DMS53 treated with DMSO at 0.1 percent for 48 hours (cell line): ENCODE measurements at regions not wholly inside any gene's neighbourhood (a gene's known extent, or its start where the extent isn't known, plus 50 kb on each side); places are given as distances from the start of the nearest gene placed in this dataset.
"Not testable (repeated sequence)": the region's sequence is repeated elsewhere in the genome, so short reads cannot be mapped to it uniquely, and the experiment has no call there.

Experiments
- DNase-seq: peaks from one replicate; lab custom pipeline; 2025; ENCODE audit not compliant: unreplicated experiment; lab: John Stamatoyannopoulos, UW

DNA sequence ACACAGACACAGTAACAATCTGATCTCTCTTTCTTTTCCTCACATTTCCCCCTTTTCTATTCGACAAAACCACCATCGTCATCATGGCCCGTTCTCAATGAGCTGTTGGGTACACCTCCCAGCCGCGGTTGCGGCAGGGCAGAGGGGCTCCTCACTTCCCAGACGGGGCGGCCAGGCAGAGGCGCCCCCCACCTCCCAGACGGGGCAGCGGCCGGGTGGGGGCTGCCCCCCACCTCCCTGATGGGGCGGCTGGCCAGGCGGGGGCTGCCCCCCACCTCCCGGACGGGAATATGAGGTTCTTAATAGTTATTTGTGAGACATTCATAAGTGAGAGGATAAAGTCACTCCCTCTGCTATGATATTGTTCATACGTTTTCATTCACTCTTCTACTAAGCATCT is 229.7 kb downstream of the CD109 start:
- DNase-seq, result not testable (repeated sequence)

DNA sequence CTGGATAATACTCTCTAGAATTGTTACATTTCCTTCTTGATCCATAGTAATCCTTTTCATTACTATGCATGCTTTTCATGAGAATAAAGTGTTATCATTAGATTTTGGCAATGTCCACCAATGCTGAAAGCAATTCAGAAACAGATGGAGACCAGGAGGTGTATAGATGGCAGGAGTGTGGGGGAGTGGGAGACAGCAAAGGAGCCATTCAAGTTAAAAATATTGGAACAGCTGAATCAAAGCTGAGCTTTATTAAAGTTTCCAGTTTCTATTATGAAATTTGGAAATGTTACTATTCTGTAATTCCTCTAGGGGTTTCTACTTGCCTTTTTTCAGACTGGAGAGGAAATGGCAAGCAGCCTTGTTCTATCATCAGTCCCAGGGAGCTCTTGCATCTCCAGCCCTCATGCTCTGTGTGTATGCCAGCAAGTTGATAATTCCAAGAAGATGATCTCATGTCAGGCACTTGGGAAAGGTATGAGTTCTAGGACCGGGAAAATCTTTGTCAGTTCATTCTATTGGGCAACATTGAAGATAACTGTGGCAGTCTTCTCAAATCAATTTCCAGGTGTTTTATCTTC is 228.0 kb downstream of the CD109 start:
- no peak for DNase-seq

GRCh38 chr6:73903155-73903554 is 207.2 kb downstream of the CD109 start:
- no peak for DNase-seq

GRCh38 chr6:73901986-73902385 is 206.0 kb downstream of the CD109 start:
- no peak for DNase-seq

- DNase-seq, result no peak
These were observed 205.3 kb downstream of the CD109 start for GRCh38 chr6:73901311-73901710.

DNA sequence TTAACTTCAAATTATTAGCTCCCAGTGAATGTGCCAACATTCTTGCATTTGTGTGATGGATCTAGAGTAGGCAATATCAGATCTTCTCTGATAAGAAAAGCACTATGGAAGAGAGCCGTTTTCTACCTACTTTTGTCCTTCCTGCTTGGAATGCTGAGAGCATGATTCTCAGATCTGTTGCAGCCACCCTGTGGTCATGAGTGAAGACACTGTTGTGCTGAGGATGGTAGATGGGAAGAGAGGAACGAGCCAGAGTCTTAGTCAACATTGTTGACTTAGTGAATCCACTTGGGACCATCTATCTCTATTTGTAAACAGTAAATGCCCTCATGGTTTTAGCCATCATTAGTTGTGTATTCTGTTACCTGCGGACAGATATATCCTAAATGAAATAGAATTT is 202.6 kb downstream of the CD109 start:
- peak; percentile 5 for DNase-seq

GRCh38 chr6:73893696-73894095 is 197.7 kb downstream of the CD109 start:
- no peak for DNase-seq

- no peak for DNase-seq
These were observed 192.0 kb downstream of the CD109 start for GRCh38 chr6:73888050-73888449.

DNA sequence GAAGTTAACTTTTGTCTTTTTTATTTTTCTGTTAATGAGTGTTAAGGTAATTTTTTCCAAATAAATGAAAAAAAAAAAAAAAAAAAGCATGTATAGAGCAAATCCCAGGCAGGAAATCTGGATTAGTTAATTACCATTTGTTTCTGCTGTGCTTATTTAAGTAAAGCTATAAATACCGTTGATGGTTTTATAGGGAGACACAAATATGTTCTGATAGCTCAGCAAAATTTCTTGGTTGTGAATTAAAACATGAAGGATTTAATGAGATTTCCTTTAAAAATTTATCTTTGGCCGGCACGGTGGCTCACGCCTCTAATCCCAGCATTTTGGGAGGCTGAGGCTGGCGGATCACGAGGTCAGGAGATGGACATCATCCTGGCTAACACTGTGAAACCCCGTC is 189.4 kb downstream of the CD109 start:
- no peak for DNase-seq

GRCh38 chr6:73884540-73884939 is 188.5 kb downstream of the CD109 start:
- no peak for DNase-seq

DNA sequence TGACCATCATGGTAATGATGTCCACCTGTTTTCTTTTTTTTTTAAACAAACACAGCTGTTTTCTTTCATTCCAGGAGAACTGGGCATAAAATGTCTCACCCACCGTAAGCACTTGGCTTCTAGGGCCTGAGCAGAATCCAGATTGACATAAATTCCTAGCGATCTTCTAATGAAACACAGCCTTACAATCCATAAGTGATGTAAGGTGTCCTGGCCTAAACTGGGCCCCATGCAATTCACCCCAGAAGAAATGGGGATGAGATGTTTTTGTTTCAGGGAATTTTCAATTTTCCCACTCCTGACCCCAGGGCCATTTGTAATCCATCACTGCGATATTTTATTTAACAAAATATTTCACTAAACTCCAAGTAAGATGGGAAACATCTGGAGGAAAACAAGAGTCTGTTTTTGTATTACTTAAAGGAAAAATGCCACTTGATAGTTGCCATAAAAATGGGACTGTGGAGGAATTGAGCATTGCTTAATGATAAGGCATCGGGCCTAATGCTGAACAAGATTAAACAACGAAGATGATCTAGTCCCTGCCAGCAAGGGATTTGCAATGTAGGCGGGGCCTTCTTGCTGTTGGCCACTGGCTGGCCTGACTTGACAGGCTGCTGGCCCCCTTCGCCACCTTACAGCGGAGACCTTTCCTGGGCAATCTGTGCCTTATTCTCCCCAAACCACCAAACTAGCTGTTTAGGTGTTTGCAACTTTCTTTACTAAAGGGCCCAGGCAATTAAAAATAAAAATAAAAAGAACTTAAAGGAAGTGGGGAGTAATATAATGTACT is 183.7 kb downstream of the CD109 start:
- DNase-seq, result no peak

GRCh38 chr6:73878403-73878802 is 182.4 kb downstream of the CD109 start:
- no peak for DNase-seq
